ENCODE measurements at regions not wholly inside any gene's neighbourhood (a gene's known extent, or its start where the extent isn't known, plus 50 kb on each side); places are given as distances from the start of the nearest gene placed in this dataset.
A peak's percentile ranks its signal among the peaks of the same experiment; 100 is the strongest.

- DNase-seq (ENCODE audit: low read depth in 2 of 2) = no peak
Measured at GRCh38 chr13:108156749-108157148, 58.6 kb downstream of the LIG4 start.

GRCh38 chr13:108155185-108156106 lies 59.9 kb downstream of the LIG4 start:
- peak; percentile 12 to 21 for DNase-seq (ENCODE audit: low read depth in 2 of 2)

GRCh38 chr13:108154421-108154858 lies 60.9 kb downstream of the LIG4 start:
- no peak for DNase-seq (ENCODE audit: low read depth in 2 of 2)

GRCh38 chr13:108146642-108147041 lies 68.7 kb downstream of the LIG4 start:
- DNase-seq (ENCODE audit: low read depth in 2 of 2) = no peak

DNA sequence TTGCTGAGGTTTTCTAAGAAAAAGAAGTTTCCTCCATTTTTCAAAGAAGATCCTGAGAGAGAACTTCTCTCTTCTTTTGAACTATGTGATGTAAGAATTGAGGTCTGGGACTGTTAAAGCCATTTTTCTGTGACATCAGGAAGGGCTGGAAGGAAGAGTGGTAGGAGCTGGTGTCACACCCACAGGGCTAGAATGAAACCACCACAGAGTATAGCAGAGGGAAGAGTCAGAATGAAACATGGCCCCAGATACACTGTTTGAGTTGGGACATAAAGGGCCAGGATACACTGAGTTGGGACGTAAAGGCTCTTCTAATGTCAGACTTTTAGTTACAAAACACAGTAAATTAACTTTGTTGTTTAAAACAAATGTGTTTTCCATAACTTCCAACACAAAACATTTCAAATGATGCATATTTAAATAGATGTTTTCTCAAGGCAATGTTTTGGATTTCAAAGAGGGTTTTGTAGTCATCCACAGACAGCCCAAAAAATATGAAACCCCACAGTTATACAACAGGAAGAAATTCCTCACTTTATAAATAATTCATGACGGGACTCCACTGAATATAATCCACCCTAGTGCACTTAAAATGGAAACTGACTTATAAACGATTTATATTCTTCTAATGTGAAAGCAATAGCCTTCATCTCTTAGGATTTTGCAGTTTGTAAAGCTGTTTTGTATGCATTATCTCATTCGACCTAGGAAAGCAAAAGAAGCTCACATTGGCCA lies 72.5 kb downstream of the LIG4 start:
- DNase-seq (ENCODE audit: low read depth in 2 of 2) = no peak

DNA sequence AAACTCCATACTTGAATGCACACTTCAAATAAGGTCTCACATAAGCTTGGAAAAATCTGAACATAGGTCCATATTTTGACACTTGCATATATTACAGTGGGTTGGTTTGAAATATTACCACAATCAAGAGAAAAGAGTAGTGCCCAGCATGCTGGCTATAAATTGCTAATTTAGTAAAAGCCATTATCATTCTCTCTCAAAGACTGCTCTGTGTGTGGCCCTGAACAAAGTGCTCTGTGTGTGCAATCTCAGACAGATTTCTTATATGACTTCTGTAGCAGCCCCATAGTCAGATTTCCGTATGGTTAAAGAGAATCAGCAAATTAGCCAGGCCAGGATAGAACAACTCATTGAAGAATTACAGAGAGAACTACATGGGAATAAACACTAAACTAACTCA lies 78.2 kb downstream of the LIG4 start:
- DNase-seq (ENCODE audit: low read depth in 2 of 2) = no peak

- no peak for DNase-seq (ENCODE audit: low read depth in 2 of 2)
Measured at GRCh38 chr13:108127406-108127805, 87.9 kb downstream of the LIG4 start.

GRCh38 chr13:108126056-108126455 lies 89.3 kb downstream of the LIG4 start:
- DNase-seq (ENCODE audit: low read depth in 2 of 2) = no peak

DNA sequence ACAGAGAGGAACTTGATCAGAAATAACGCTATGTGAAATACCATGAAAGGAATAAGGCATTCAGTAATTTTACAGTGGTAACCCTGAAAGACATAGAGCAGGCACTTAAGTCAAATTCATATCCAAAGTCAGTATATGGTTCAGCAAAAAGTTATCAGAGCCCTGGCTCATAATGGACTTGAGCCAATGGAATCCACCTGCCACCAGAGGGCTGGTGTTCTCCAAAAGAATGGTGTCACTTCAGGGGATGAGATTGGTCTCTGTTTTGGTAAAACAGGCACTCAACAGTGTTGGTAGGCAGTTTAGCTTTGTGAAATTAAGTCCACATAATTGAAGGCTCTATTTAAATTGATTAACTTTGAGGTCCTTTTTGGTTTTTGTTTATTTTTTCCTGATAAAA lies 93.9 kb downstream of the LIG4 start:
- no peak for DNase-seq (ENCODE audit: low read depth in 2 of 2)

GRCh38 chr13:108120856-108121255 lies 94.5 kb downstream of the LIG4 start:
- DNase-seq (ENCODE audit: low read depth in 2 of 2) = no peak

DNA sequence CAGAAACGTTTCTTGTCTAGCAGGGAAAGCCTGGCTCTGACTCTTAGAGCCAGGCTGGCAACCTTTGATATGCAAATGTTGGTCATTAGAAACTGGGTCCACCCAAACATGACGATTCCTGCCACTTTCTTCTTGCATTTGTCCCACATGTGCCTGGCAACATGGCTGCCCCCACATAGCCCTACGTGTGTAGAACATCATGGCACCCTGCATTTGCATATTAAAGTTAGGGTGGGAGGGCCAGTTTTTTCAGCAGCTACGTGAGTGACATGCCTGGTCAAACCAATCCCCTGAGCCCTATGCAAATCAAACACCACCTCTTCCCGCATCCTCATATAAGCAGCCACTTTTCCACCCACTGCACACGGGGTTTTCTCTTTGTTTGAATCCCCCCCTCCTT lies 95.0 kb downstream of the LIG4 start:
- DNase-seq (ENCODE audit: low read depth in 2 of 2) = no peak

DNA sequence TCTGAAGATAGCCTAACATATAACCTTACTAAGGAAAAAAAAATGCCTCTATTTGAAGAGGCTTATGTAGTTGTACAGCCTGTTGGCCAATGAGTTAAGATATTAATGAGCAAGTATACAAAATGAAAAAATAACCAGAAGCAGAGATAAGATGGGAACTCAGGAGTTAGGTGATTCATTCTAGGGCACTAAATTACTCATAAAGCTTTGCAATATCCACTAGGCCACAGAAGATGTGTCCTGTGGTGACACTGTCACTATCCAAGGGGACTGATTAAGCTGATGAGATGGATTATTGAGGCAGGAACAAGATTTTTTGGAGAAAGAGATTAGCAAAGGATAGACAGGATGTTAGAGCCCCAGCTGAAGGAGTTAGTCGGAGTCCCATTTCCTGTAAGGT lies 99.6 kb downstream of the LIG4 start:
- DNase-seq (ENCODE audit: low read depth in 2 of 2) = no peak

GRCh38 chr13:108113407-108113806 lies 101.9 kb downstream of the LIG4 start:
- DNase-seq (ENCODE audit: low read depth in 2 of 2) = no peak

- DNase-seq (ENCODE audit: low read depth in 2 of 2) = no peak
Measured at GRCh38 chr13:108104736-108105135, 110.6 kb downstream of the LIG4 start.

- no peak for DNase-seq (ENCODE audit: low read depth in 2 of 2)
Measured at GRCh38 chr13:108102771-108103170, 112.6 kb downstream of the LIG4 start.

GRCh38 chr13:108096301-108096915 lies 118.9 kb downstream of the LIG4 start:
- no peak for DNase-seq (ENCODE audit: low read depth in 2 of 2)

- DNase-seq (ENCODE audit: low read depth in 2 of 2) = no peak
Measured at GRCh38 chr13:108095036-108095435, 120.3 kb downstream of the LIG4 start.

- DNase-seq (ENCODE audit: low read depth in 2 of 2) = no peak
Measured at GRCh38 chr13:108093616-108094015, 121.7 kb downstream of the LIG4 start.

- no peak for DNase-seq (ENCODE audit: low read depth in 2 of 2)
Measured at GRCh38 chr13:108087810-108088209, 127.5 kb downstream of the LIG4 start.

GRCh38 chr13:108086678-108087077 lies 128.7 kb downstream of the LIG4 start:
- no peak for DNase-seq (ENCODE audit: low read depth in 2 of 2)

DNA sequence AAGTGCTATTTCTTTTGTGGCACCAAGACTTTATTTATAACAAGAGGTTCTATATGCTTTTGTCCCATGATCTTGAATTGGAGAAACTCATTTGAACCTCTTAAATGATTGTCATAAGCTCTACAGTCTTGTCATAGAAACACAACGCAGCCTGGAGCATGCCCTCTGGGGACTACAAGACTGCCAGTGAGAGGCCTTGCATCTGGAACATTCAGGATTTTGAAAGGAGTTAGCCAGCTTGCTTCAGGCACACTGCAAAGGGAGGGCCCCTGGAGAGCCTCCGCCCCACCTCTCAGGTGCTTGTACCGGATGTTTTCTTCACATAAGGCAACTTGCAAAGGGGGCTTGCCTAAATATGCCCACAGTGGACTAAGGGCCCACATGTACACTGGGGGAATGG lies 130.5 kb downstream of the LIG4 start:
- no peak for DNase-seq (ENCODE audit: low read depth in 2 of 2)

DNA sequence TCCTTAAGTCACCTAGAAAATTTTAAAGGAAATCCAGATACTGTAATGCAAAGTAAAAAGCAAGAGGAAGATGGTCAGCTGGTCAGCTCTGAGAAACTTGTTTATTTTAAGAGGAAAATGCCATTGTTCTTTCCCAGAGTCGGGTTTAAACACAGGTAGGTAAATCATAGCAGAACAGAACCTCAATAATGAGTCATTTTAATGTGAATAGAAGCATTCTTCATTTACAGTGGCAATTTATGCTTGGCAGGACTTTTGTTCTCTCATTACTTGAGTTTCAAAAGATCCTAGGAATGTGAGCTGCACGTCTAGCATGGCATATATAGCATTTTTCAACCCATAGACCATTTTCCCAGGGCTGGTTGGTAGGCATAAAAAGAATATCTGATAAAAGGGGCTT lies 132.3 kb downstream of the LIG4 start:
- DNase-seq (ENCODE audit: low read depth in 2 of 2) = no peak

GRCh38 chr13:108082481-108082880 lies 132.9 kb downstream of the LIG4 start:
- no peak for DNase-seq (ENCODE audit: low read depth in 2 of 2)

Data from stimulated activated CD8-positive, alpha-beta memory T cell treated with anti-CD3 and anti-CD28 coated beads, Interleukin-7, amount 100 ng/mL, for 4 hours (primary cell).